ENCODE measurements at regions not wholly inside any gene's neighbourhood (a gene's known extent, or its start where the extent isn't known, plus 50 kb on each side); places are given as distances from the start of the nearest gene placed in this dataset.

DNA sequence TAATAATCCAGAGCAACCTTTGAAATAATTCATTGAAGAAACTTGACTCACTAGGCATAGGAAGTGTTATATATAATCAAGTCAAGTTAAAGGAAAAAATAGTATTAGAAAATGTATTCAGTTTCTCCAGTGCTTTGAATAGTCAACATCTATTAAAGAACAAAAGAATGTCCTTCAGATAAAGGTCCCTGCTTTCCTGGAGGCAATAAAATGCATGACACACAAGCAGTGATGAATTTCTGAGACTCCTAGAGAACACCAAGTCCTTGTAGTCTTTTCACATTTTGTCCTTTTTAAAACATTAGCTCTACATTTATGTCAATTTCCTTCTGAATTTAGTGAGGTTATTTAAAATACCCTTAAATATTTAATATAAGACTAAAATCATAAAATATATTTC lies 695.5 kb downstream of the EPHA3 start:
- H3K4me3 ChIP-seq (ENCODE audit: low read depth, low read length) = no peak overlapping the region
- ChIA-PET POLR2A (no interaction called here), CTCF (no interaction called here)
- H3K27ac ChIP-seq (ENCODE audit: extremely low read depth, low read depth, low read length) = no peak overlapping the region
- no peaks in the 10 kb centered on the region for H3K9me3 ChIP-seq (ENCODE audit: control insufficient read depth, insufficient read depth, low read depth, low read length)
- H3K4me1 ChIP-seq (ENCODE audit: control insufficient read depth, insufficient read depth, low read length) = no peaks in the 10 kb centered on the region
- TF ChIP-seq, protein P1, sequence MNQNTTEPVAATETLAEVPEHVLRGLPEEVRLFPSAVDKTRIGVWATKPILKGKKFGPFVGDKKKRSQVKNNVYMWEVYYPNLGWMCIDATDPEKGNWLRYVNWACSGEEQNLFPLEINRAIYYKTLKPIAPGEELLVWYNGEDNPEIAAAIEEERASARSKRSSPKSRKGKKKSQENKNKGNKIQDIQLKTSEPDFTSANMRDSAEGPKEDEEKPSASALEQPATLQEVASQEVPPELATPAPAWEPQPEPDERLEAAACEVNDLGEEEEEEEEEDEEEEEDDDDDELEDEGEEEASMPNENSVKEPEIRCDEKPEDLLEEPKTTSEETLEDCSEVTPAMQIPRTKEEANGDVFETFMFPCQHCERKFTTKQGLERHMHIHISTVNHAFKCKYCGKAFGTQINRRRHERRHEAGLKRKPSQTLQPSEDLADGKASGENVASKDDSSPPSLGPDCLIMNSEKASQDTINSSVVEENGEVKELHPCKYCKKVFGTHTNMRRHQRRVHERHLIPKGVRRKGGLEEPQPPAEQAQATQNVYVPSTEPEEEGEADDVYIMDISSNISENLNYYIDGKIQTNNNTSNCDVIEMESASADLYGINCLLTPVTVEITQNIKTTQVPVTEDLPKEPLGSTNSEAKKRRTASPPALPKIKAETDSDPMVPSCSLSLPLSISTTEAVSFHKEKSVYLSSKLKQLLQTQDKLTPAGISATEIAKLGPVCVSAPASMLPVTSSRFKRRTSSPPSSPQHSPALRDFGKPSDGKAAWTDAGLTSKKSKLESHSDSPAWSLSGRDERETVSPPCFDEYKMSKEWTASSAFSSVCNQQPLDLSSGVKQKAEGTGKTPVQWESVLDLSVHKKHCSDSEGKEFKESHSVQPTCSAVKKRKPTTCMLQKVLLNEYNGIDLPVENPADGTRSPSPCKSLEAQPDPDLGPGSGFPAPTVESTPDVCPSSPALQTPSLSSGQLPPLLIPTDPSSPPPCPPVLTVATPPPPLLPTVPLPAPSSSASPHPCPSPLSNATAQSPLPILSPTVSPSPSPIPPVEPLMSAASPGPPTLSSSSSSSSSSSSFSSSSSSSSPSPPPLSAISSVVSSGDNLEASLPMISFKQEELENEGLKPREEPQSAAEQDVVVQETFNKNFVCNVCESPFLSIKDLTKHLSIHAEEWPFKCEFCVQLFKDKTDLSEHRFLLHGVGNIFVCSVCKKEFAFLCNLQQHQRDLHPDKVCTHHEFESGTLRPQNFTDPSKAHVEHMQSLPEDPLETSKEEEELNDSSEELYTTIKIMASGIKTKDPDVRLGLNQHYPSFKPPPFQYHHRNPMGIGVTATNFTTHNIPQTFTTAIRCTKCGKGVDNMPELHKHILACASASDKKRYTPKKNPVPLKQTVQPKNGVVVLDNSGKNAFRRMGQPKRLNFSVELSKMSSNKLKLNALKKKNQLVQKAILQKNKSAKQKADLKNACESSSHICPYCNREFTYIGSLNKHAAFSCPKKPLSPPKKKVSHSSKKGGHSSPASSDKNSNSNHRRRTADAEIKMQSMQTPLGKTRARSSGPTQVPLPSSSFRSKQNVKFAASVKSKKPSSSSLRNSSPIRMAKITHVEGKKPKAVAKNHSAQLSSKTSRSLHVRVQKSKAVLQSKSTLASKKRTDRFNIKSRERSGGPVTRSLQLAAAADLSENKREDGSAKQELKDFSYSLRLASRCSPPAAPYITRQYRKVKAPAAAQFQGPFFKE (tag by site-specific recombination; IDR thresholded peaks at IDR 0.05; ENCODE audit: borderline replicate concordance) = no peak
- TF ChIP-seq MYNN (tag by site-specific recombination; IDR thresholded peaks at IDR 0.05; ENCODE audit: borderline replicate concordance) (no peak), ZNF202 (tag by site-specific recombination; IDR thresholded peaks at IDR 0.05; ENCODE audit: borderline replicate concordance) (no peak), ZNF24 (tag by site-specific recombination; IDR thresholded peaks at IDR 0.05) (no peak), BCL11B (tag by site-specific recombination; IDR thresholded peaks at IDR 0.05; ENCODE audit: low read depth) (no peak), ZNF555 (tag by site-specific recombination; conservative IDR thresholded peaks at IDR 0.05) (no peak), ZNF768 (tag by site-specific recombination; IDR thresholded peaks at IDR 0.05) (no peak), GLI4 (tag by site-specific recombination; IDR thresholded peaks at IDR 0.05) (no peak), ZNF658 (tag by site-specific recombination; IDR thresholded peaks at IDR 0.05) (no peak), ZNF501 (tag by site-specific recombination; IDR thresholded peaks at IDR 0.05) (no peak), ZNF623 (tag by site-specific recombination; IDR thresholded peaks at IDR 0.05) (no peak)
- TF ChIP-seq, protein P2, sequence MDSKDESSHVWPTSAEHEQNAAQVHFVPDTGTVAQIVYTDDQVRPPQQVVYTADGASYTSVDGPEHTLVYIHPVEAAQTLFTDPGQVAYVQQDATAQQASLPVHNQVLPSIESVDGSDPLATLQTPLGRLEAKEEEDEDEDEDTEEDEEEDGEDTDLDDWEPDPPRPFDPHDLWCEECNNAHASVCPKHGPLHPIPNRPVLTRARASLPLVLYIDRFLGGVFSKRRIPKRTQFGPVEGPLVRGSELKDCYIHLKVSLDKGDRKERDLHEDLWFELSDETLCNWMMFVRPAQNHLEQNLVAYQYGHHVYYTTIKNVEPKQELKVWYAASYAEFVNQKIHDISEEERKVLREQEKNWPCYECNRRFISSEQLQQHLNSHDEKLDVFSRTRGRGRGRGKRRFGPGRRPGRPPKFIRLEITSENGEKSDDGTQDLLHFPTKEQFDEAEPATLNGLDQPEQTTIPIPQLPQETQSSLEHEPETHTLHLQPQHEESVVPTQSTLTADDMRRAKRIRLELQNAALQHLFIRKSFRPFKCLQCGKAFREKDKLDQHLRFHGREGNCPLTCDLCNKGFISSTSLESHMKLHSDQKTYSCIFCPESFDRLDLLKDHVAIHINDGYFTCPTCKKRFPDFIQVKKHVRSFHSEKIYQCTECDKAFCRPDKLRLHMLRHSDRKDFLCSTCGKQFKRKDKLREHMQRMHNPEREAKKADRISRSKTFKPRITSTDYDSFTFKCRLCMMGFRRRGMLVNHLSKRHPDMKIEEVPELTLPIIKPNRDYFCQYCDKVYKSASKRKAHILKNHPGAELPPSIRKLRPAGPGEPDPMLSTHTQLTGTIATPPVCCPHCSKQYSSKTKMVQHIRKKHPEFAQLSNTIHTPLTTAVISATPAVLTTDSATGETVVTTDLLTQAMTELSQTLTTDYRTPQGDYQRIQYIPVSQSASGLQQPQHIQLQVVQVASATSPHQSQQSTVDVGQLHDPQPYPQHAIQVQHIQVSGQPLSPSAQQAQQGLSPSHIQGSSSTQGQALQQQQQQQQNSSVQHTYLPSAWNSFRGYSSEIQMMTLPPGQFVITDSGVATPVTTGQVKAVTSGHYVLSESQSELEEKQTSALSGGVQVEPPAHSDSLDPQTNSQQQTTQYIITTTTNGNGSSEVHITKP (tag by site-specific recombination; IDR thresholded peaks at IDR 0.05) = no peak
- TF ChIP-seq, protein P3, sequence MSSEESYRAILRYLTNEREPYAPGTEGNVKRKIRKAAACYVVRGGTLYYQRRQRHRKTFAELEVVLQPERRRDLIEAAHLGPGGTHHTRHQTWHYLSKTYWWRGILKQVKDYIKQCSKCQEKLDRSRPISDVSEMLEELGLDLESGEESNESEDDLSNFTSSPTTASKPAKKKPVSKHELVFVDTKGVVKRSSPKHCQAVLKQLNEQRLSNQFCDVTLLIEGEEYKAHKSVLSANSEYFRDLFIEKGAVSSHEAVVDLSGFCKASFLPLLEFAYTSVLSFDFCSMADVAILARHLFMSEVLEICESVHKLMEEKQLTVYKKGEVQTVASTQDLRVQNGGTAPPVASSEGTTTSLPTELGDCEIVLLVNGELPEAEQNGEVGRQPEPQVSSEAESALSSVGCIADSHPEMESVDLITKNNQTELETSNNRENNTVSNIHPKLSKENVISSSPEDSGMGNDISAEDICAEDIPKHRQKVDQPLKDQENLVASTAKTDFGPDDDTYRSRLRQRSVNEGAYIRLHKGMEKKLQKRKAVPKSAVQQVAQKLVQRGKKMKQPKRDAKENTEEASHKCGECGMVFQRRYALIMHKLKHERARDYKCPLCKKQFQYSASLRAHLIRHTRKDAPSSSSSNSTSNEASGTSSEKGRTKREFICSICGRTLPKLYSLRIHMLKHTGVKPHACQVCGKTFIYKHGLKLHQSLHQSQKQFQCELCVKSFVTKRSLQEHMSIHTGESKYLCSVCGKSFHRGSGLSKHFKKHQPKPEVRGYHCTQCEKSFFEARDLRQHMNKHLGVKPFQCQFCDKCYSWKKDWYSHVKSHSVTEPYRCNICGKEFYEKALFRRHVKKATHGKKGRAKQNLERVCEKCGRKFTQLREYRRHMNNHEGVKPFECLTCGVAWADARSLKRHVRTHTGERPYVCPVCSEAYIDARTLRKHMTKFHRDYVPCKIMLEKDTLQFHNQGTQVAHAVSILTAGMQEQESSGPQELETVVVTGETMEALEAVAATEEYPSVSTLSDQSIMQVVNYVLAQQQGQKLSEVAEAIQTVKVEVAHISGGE (tag by site-specific recombination; conservative IDR thresholded peaks at IDR 0.05; ENCODE audit: low read depth) = no peak
- TF ChIP-seq, protein P4, sequence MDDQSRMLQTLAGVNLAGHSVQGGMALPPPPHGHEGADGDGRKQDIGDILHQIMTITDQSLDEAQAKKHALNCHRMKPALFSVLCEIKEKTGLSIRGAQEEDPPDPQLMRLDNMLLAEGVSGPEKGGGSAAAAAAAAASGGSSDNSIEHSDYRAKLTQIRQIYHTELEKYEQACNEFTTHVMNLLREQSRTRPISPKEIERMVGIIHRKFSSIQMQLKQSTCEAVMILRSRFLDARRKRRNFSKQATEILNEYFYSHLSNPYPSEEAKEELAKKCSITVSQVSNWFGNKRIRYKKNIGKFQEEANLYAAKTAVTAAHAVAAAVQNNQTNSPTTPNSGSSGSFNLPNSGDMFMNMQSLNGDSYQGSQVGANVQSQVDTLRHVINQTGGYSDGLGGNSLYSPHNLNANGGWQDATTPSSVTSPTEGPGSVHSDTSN (CRISPR knock-in tag; IDR thresholded peaks at IDR 0.05) = no peak
- TF ChIP-seq, protein P5, sequence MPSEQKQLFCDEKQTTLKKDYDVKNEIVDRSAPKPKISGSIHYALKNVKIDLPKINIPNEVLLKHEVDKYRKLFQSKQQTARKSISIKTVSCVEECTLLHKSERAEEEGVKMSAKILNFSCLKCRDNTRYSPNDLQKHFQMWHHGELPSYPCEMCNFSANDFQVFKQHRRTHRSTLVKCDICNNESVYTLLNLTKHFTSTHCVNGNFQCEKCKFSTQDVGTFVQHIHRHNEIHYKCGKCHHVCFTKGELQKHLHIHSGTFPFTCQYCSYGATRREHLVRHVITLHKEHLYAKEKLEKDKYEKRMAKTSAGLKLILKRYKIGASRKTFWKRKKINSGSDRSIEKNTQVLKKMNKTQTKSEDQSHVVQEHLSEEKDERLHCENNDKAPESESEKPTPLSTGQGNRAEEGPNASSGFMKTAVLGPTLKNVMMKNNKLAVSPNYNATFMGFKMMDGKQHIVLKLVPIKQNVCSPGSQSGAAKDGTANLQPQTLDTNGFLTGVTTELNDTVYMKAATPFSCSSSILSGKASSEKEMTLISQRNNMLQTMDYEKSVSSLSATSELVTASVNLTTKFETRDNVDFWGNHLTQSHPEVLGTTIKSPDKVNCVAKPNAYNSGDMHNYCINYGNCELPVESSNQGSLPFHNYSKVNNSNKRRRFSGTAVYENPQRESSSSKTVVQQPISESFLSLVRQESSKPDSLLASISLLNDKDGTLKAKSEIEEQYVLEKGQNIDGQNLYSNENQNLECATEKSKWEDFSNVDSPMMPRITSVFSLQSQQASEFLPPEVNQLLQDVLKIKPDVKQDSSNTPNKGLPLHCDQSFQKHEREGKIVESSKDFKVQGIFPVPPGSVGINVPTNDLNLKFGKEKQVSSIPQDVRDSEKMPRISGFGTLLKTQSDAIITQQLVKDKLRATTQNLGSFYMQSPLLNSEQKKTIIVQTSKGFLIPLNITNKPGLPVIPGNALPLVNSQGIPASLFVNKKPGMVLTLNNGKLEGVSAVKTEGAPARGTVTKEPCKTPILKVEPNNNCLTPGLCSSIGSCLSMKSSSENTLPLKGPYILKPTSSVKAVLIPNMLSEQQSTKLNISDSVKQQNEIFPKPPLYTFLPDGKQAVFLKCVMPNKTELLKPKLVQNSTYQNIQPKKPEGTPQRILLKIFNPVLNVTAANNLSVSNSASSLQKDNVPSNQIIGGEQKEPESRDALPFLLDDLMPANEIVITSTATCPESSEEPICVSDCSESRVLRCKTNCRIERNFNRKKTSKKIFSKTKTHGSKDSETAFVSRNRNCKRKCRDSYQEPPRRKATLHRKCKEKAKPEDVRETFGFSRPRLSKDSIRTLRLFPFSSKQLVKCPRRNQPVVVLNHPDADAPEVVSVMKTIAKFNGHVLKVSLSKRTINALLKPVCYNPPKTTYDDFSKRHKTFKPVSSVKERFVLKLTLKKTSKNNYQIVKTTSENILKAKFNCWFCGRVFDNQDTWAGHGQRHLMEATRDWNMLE (tag by site-specific recombination; conservative IDR thresholded peaks at IDR 0.05; ENCODE audit: low read depth) = no peak
- no peaks in the 10 kb centered on the region for H3K36me3 ChIP-seq (ENCODE audit: control insufficient read depth in 2 of 2, insufficient read depth in 1 of 2, low read length in 2 of 2)

Measured in HEK293 (cell line).